IPS-20b (cell line): ENCODE measurements at regions not wholly inside any gene's neighbourhood (a gene's known extent, or its start where the extent isn't known, plus 50 kb on each side); places are given as distances from the start of the nearest gene placed in this dataset.

Source experiments
- H3K27ac ChIP-seq: one replicate; pipeline ENCODE4 v1.5.1; 2013; ENCODE audit warnings: low read length
- H3K27me3 ChIP-seq: 2 replicates; pipeline ENCODE4 v1.6.1; 2013; ENCODE audit warnings: mild to moderate bottlenecking, low read length, inconsistent platforms; ENCODE audit not compliant: insufficient read depth
- H3K36me3 ChIP-seq: 2 replicates; pipeline ENCODE4 v1.6.1; 2013; ENCODE audit warnings: low read depth, mild to moderate bottlenecking, inconsistent platforms, low read length, moderate library complexity; ENCODE audit not compliant: insufficient read depth
- H3K4me1 ChIP-seq: 2 replicates; pipeline ENCODE4 v1.6.1; 2013; ENCODE audit warnings: mild to moderate bottlenecking, control low read depth, inconsistent platforms, low read length, moderate library complexity; ENCODE audit not compliant: insufficient read depth
- H3K4me3 ChIP-seq: 2 replicates; pipeline ENCODE4 v1.5.1; 2013; ENCODE audit warnings: mild to moderate bottlenecking, low read length, inconsistent platforms
- H3K9ac ChIP-seq: 2 replicates; pipeline ENCODE4 v1.6.1; 2013; ENCODE audit warnings: low read depth, mild to moderate bottlenecking, inconsistent platforms, low read length, moderate library complexity
- H3K9me3 ChIP-seq: 2 replicates; pipeline ENCODE4 v1.6.1; 2013; ENCODE audit warnings: mild to moderate bottlenecking, low read depth, low read length, inconsistent platforms; ENCODE audit not compliant: insufficient read depth

DNA sequence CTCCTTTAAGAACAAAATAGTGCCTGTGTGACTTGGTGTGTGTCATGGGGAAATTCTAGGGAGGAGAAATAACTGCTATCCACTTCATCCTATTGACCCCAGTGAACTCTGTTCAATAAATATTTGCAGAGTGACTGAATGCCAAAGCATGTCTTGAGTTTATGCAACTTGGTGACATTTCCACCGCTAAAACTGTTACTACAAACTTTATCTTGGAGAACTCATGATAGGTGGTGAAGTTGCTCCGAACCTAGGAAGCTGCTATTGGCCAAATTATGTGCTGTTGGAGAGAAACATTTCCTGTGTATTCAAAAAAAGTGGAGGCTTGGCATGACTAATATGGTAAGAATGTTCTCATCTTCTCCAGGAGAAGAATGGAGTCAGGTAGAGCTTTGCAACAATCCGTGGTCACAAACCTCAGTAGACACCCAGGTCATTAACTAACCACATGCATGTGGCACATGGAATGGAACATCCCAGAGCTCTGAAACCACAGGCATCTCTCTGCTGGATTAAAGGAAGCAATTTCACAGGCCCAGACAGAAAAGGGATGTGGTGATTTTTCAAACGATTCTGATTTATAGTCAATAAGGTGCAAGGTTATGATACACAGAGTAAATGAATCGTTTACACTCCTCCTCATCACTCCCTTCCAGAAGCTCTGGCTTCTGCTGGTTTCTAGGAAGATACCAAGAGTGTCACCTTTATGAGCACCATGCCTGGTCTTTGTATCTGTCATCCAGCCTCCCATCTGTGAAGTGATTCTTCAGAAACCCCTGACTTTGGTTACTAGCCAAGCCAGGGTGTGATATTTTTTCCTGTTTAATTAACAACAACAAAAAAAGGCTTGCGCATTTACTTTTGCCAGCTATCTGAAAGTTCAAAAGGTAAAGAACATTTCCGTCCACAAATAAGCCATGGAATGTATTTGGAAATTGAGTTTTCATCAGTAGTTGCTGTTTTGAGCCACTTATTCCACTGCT is 361.1 kb downstream of the TGFB2 start:
- no peaks in the 10 kb centered on the region for H3K36me3 ChIP-seq
- H3K4me1 ChIP-seq: no peaks in the 10 kb centered on the region
- no peak overlapping the region for H3K4me3 ChIP-seq
- no peak overlapping the region for H3K27ac ChIP-seq
- H3K9ac ChIP-seq: no peak overlapping the region
- no peaks in the 10 kb centered on the region for H3K9me3 ChIP-seq
- no peaks in the 10 kb centered on the region for H3K27me3 ChIP-seq

DNA sequence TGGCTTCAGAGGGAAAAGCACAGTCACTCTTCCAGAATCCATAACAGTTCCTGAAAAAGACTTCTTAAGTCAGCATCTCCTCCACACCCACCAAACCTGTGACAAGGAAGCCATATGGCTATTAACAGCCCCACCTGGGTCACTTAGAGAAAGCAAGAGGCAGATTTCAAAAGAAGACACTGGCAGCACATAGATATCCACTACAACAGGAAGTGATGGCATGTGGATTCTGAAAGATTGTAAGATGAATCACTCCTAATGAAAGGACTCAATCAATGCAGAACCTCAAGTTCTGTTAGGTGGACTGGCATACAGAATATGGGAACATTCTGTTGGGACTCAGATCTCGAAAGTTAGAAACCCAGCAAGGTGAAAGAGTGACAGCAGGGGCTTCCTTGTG is 365.9 kb downstream of the TGFB2 start:
- Histone ChIP-seq H3K36me3 (no peaks in the 10 kb centered on the region), H3K9ac (no peak overlapping the region), H3K9me3 (no peaks in the 10 kb centered on the region), H3K4me1 (no peaks in the 10 kb centered on the region), H3K27me3 (no peaks in the 10 kb centered on the region), H3K27ac (no peak overlapping the region), H3K4me3 (no peak overlapping the region)

GRCh38 chr1:218711884-218712674 is 366.9 kb downstream of the TGFB2 start:
- Histone ChIP-seq H3K27ac (no peak overlapping the region), H3K36me3 (no peaks in the 10 kb centered on the region), H3K27me3 (no peaks in the 10 kb centered on the region), H3K9ac (no peak overlapping the region), H3K4me3 (no peak overlapping the region), H3K4me1 (no peaks in the 10 kb centered on the region), H3K9me3 (no peaks in the 10 kb centered on the region)

DNA sequence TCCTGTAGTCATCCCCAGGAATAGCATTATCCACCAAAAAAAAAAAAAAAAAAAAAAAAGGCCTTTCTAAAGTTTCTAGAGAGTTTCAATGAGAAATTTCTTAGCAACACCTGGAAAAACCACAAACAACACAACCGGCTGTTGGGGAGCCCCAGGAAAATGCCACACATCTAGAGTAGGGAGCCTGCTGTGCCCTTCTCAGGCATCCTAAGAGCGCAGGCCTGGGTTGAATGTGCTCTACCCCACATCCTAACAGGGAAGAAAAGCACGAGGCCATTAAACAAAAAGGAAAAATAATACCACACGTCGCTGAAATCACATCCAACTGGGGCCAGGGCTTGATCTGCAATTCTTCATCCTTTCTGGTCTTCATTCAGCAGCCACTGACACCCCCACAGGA is 367.5 kb downstream of the TGFB2 start:
- Histone ChIP-seq H3K4me3 (no peak overlapping the region), H3K36me3 (no peaks in the 10 kb centered on the region), H3K4me1 (no peaks in the 10 kb centered on the region), H3K27ac (no peak overlapping the region), H3K9me3 (no peaks in the 10 kb centered on the region), H3K9ac (no peak overlapping the region), H3K27me3 (no peaks in the 10 kb centered on the region)

- no peaks in the 10 kb centered on the region for H3K36me3 ChIP-seq
- H3K27ac ChIP-seq: no peak overlapping the region
- H3K4me1 ChIP-seq: no peaks in the 10 kb centered on the region
- H3K4me3 ChIP-seq: no peak overlapping the region
- no peaks in the 10 kb centered on the region for H3K27me3 ChIP-seq
- no peaks in the 10 kb centered on the region for H3K9me3 ChIP-seq
- no peak overlapping the region for H3K9ac ChIP-seq
Observed at GRCh38 chr1:218715961-218716669, 371.0 kb downstream of the TGFB2 start.

- no peaks in the 10 kb centered on the region for H3K9me3 ChIP-seq
- H3K4me3 ChIP-seq: no peak overlapping the region
- no peaks in the 10 kb centered on the region for H3K36me3 ChIP-seq
- H3K27me3 ChIP-seq: no peaks in the 10 kb centered on the region
- no peak overlapping the region for H3K9ac ChIP-seq
- no peaks in the 10 kb centered on the region for H3K4me1 ChIP-seq
- H3K27ac ChIP-seq: no peak overlapping the region
Observed at GRCh38 chr1:218717575-218717974, 372.4 kb downstream of the TGFB2 start.

DNA sequence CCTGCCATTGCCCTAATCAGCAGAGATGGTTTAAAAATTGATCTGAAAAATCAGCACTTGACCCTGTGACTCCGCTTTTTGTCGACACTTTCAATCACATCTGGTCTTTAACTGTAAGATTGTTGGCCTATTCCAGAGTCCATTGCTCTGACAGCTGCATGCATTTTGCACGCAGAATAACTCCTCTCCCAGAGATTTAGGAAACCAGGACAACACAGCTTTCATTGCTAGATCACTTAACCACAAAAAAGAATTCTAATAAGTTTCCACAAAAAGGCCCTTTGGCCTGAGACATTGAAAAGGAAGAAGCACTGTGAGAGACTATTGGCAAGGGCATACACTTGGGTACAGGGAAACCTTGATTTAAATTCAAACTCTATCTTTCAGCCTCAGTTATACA is 373.1 kb downstream of the TGFB2 start:
- no peaks in the 10 kb centered on the region for H3K36me3 ChIP-seq
- H3K9ac ChIP-seq: no peak overlapping the region
- H3K27me3 ChIP-seq: no peaks in the 10 kb centered on the region
- no peaks in the 10 kb centered on the region for H3K9me3 ChIP-seq
- no peak overlapping the region for H3K4me3 ChIP-seq
- H3K4me1 ChIP-seq: no peaks in the 10 kb centered on the region
- no peak overlapping the region for H3K27ac ChIP-seq

GRCh38 chr1:218718977-218719376 is 373.8 kb downstream of the TGFB2 start:
- H3K4me3 ChIP-seq: no peak overlapping the region
- H3K27me3 ChIP-seq: no peaks in the 10 kb centered on the region
- no peak overlapping the region for H3K9ac ChIP-seq
- H3K9me3 ChIP-seq: no peaks in the 10 kb centered on the region
- H3K27ac ChIP-seq: no peak overlapping the region
- no peaks in the 10 kb centered on the region for H3K36me3 ChIP-seq
- H3K4me1 ChIP-seq: no peaks in the 10 kb centered on the region

DNA sequence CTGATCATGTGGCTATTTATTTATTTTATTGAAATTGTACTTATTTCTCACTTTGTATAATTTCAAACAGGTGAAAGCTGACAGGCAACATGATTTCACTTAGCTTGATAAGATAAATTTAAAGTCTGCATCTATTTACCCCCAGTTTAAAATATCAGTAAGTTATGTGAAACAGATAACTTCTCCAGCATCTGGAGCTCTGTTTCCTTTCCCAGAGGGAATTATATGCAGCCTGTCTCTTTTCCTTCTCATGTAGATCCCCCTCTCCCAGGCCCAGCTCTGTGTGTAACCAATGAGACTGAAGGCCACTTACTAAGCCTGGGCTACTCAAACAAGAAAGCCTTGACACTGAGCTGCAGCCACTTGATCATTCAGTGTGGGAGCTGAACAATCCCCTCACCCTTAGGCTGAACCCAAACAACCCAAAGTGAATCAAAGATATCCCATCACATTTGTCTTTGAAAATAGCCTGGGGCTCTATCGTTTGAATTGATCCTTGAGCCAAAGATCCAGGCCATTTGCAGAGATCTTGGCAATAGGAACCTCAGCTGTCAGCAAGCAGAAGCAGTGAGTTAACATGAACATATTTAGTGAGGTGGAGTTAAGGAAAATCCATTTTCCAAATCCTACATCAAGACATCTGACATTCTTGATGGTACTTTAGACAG is 383.9 kb downstream of the TGFB2 start:
- Histone ChIP-seq H3K9me3 (no peaks in the 10 kb centered on the region), H3K9ac (no peak overlapping the region), H3K27ac (no peak overlapping the region), H3K27me3 (no peaks in the 10 kb centered on the region), H3K36me3 (no peaks in the 10 kb centered on the region), H3K4me1 (no peaks in the 10 kb centered on the region), H3K4me3 (no peak overlapping the region)

GRCh38 chr1:218735436-218736032 is 390.4 kb downstream of the TGFB2 start:
- Histone ChIP-seq H3K27me3 (no peaks in the 10 kb centered on the region), H3K4me1 (no peaks in the 10 kb centered on the region), H3K27ac (no peak overlapping the region), H3K36me3 (no peaks in the 10 kb centered on the region), H3K9ac (no peak overlapping the region), H3K9me3 (no peaks in the 10 kb centered on the region), H3K4me3 (no peak overlapping the region)

- Histone ChIP-seq H3K27ac (no peak overlapping the region), H3K4me1 (no peaks in the 10 kb centered on the region), H3K9me3 (no peaks in the 10 kb centered on the region), H3K36me3 (no peaks in the 10 kb centered on the region), H3K27me3 (no peaks in the 10 kb centered on the region), H3K9ac (no peak overlapping the region), H3K4me3 (no peak overlapping the region)
Observed at GRCh38 chr1:218739426-218739825, 394.3 kb downstream of the TGFB2 start.
